MM.1S (cell line): ENCODE measurements at regions not wholly inside any gene's neighbourhood (a gene's known extent, or its start where the extent isn't known, plus 50 kb on each side); places are given as distances from the start of the nearest gene placed in this dataset.

ENCODE experiments used
- CTCF ChIP-seq: fragments of 300-600 bp; sonication (generic); IDR thresholded peaks from 2 replicates; pipeline ENCODE4 v1.5.1; 2016; ENCODE audit warnings: antibody characterized with exemption, low read length, mixed read lengths
- EZH2 ChIP-seq: fragments of 300-600 bp; sonication (generic); optimal IDR thresholded peaks from 2 replicates; pipeline ENCODE3; 2017; ENCODE audit warnings: low read depth, mild to moderate bottlenecking, antibody characterized with exemption, low read length, mixed read lengths

DNA sequence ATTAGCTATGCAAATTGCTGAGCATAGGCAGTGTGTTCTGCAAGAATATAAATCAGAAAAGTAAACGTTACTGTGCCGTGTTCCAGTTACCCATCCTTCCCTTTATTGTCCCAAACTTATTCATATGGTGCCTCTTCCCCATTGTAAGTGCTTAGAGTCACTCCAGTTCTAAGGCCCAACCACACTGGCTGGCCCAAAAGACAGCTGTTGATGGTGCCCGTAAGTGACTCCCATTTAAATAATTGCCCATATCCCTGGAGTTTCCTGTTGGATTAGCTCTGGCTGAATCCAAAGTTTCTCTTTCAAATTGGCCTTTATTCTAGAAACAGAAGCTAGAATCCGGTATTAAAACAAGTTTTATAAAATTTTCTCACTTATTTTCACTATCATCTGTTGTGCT is 400.1 kb upstream of the DDHD1 start:
- TF ChIP-seq CTCF, result no peak
- no peak for TF ChIP-seq EZH2
